ENCODE measurements at regions not wholly inside any gene's neighbourhood (a gene's known extent, or its start where the extent isn't known, plus 50 kb on each side); places are given as distances from the start of the nearest gene placed in this dataset.
A peak's percentile ranks its signal among the peaks of the same experiment; 100 is the strongest.

DNA sequence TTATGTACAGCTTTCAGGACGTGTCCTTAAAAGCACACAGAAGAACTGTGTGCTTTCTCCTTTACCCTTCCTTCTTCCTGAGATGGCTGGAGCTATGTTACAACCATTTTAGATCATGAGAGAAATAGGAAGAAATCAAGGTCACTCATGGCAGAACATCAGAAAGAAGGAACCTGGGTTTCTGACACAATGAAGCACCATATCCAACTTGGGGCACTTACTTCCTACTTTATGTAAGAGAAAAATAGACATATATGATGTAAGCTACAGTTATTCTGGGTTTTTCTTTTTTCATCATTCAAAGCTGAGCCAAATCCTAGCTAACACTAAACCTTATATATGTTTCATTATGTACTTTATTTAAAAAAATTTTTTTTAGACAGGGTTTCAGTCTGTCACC lies 79.5 kb downstream of the FAM161A start:
- ATAC-seq (ENCODE audit: low FRiP score): no peak
- TF ChIP-seq CTCF (IDR thresholded peaks at IDR 0.05): no peak

DNA sequence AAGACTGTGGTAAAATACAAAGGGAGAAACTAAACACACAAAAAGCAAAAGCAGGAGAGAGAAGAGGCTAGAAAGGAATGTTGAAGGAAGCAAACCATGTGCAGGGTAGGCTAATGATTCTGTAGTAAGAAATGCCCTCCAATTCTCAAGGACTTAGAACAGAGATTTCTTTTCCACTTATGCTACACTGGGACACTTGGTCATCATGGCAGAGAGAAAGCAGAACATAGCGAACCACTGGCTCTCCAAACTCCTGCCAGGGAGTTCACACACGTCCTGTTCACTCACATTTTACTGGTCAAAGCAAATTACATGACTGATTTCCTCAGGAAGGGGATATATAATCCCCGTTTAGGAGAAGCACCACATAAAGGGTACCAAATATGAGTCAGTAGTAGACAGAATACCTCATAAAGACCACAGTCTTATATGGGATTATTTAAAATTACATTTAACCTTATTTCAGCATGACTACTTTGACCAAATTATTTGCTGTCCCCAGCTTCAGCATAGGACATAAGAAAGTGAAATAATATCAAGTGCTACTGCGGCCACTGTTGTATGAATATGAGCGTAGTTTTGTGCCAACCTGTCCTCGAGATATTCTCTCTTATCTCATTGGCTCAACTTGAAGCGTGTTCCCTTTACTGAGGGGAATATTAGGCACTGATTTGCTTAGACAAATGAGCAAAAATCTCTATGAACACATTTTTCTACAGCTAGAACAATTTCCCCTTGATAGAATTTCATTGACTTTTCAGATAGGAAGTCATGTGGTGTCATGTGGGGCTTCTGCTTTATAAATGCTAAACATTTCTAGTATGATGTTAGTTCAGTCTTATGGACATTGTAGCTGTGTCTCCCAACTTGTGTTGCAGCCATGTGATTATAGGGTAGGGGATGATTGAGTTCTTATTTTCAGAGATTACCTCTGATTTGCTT lies 81.7 kb downstream of the FAM161A start:
- DNase-seq (ENCODE audit: low spot score): no peak
- TF ChIP-seq CTCF (IDR thresholded peaks at IDR 0.05): no peak
- no peak for ATAC-seq (ENCODE audit: low FRiP score)

More for the DNA sequence above, 79.5 kb downstream of the FAM161A start:
- no peak for DNase-seq (ENCODE audit: low spot score)

- TF ChIP-seq CTCF (IDR thresholded peaks at IDR 0.05): no peak
- peak; percentile 41 for ATAC-seq (ENCODE audit: low FRiP score)
- no peak for DNase-seq (ENCODE audit: low spot score)
Observed at GRCh38 chr2:61770746-61771145, 83.1 kb downstream of the FAM161A start.

DNA sequence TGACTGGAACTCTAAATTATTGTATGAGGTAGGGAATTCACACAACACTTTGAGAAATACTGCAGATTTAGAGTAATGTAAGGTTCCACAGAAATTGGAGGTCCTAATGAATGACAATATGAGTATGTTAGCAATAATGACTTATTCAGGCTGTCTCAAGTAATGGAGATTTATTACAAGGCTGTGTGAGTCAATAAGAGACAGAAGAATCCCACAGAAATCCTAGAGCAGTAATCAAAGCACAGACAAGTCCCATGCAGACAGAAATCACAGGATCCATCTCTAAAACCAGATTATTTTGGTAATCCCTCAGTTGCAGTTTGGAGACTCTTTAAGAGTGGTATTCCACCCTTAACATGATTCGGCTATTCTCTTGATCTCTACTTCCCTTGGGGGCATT lies 83.6 kb downstream of the FAM161A start:
- no peak for DNase-seq (ENCODE audit: low spot score)
- TF ChIP-seq CTCF (IDR thresholded peaks at IDR 0.05): no peak
- ATAC-seq (ENCODE audit: low FRiP score): no peak

GRCh38 chr2:61769093-61769675 lies 84.7 kb downstream of the FAM161A start:
- ATAC-seq (ENCODE audit: low FRiP score): no peak
- TF ChIP-seq CTCF (IDR thresholded peaks at IDR 0.05): no peak
- DNase-seq (ENCODE audit: low spot score): no peak

DNA sequence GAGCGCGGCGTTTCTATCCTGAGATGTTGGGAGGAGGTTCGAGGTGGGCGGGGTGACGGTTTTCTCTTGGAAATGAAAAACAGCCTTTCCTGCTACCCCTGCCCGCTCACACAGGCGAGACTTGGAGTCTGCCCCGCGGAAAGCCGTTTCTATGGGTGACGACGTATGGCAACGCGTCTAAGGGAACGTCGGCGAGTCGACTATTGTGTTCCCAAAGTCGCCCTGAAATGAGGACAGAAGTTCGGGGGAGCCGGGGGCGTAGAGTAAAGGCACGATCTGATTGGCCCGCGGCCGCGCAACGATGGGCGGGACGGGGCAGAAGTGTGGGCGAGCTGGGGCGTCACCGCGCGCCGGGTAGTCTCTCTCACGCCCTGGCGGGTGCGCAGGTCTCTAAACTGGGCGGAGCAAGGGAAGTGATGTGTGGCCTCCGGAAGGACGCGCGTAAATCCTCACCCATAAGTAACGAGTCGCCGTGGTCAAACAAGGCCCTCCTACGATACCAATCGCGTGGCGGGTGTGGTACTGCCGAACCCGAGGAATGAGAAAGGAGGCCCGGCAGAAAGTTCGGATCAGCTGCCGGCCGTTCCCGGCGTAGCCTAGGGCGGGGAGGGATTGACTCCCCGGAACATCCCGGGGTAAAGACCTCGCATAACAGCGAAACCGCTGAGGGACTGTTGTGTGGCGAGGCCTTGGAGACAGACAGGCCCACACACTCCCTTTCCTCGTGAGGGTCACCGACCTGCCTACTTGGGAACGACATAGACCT lies 89.6 kb downstream of the FAM161A start:
- TF ChIP-seq CTCF (IDR thresholded peaks at IDR 0.05): no peak
- peak; percentile 83 for DNase-seq (ENCODE audit: low spot score)
- peak; percentile 100 for ATAC-seq (ENCODE audit: low FRiP score)
